ENCODE measurements at regions not wholly inside any gene's neighbourhood (a gene's known extent, or its start where the extent isn't known, plus 50 kb on each side); places are given as distances from the start of the nearest gene placed in this dataset.

DNA sequence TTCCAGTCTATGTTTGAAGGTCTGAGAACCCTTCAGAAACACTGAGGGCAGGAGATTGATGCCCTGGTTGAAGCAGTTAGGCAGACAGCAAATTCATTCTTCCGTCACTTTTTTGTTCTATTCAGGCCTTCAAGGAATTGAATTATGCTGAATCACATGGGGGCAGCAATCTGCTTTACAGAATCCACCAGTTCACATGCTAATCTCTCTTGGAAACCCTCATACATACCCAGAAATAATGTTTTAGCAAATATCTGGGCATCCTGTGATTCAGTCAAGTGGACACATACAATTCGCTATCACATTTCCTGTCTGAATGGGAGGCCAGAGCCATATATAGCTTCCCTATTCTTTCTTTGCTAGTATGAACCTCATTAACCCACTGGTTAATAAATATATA is 301.4 kb upstream of the CNTNAP5 start:
- TF ChIP-seq, protein P1, sequence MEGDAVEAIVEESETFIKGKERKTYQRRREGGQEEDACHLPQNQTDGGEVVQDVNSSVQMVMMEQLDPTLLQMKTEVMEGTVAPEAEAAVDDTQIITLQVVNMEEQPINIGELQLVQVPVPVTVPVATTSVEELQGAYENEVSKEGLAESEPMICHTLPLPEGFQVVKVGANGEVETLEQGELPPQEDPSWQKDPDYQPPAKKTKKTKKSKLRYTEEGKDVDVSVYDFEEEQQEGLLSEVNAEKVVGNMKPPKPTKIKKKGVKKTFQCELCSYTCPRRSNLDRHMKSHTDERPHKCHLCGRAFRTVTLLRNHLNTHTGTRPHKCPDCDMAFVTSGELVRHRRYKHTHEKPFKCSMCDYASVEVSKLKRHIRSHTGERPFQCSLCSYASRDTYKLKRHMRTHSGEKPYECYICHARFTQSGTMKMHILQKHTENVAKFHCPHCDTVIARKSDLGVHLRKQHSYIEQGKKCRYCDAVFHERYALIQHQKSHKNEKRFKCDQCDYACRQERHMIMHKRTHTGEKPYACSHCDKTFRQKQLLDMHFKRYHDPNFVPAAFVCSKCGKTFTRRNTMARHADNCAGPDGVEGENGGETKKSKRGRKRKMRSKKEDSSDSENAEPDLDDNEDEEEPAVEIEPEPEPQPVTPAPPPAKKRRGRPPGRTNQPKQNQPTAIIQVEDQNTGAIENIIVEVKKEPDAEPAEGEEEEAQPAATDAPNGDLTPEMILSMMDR (IDR thresholded peaks at IDR 0.05): no peak
- TF ChIP-seq POLR2A (IDR thresholded peaks at IDR 0.05): no peak
- TF ChIP-seq EP300 (IDR thresholded peaks at IDR 0.05): no peak
- Histone ChIP-seq H3K27ac (no peak overlapping the region), H3K27me3 (no peaks in the 10 kb centered on the region), H3K4me3 (no peak overlapping the region), H3K36me3 (no peaks in the 10 kb centered on the region), H3K9me3 (no peaks in the 10 kb centered on the region), H3K4me1 (ENCODE audit: insufficient read depth) (no peaks in the 10 kb centered on the region)
- intact Hi-C loops (cut with DNase I): no loop called here
- DNase-seq: no peak
- WGBS, 3 donors: 76 to 89% (median 85%) methylated on average over 2 of the region's 2 CpGs

DNA sequence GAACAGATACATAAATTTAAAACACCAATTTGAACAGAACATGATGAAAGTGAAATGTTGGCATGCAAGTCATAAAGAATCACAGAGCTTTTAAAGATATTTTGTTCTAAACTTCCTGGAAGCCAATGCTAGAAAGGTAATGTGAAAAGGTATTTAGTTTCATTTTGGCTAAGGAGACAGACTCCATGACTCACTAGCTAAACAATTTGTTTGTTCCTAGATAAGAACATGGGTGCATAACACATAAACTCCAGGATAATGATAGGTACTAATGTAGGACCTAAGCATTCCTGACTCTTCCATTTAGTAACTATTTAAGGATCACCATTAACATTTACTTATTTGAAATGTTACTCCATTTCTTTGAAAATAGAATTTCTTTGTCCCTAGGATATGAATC is 292.5 kb upstream of the CNTNAP5 start:
- intact Hi-C loops (cut with DNase I): no loop called here
- H3K27me3 ChIP-seq: no peaks in the 10 kb centered on the region
- TF ChIP-seq POLR2A (IDR thresholded peaks at IDR 0.05): no peak
- TF ChIP-seq, protein P1 (IDR thresholded peaks at IDR 0.05): no peak
- no peak for TF ChIP-seq EP300 (IDR thresholded peaks at IDR 0.05)
- no peak overlapping the region for H3K27ac ChIP-seq
- no peaks in the 10 kb centered on the region for H3K4me1 ChIP-seq (ENCODE audit: insufficient read depth)
- no peaks in the 10 kb centered on the region for H3K36me3 ChIP-seq
- no peak overlapping the region for H3K4me3 ChIP-seq
- DNase-seq: no peak
- H3K9me3 ChIP-seq: no peaks in the 10 kb centered on the region

DNA sequence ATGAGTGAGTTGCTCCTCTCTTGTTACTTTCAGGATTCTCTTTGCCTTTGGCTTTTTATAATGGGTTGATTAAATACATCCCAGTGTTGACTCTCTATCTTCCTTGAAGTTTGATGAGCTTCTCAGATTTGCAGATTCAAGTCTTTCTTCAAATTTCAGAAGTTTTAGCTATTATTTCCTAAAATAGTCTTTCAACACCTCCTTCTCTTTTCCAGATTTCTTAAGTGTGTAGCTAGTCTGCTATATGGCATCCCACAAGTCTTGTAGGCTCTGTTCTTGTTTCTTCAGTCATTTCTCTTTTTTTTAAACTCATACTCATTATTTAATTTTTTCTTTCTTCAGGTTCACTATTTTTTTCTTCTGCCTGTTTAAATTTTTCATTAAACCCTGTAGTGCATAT is 287.7 kb upstream of the CNTNAP5 start:
- no peaks in the 10 kb centered on the region for H3K27me3 ChIP-seq
- TF ChIP-seq, protein P1 (IDR thresholded peaks at IDR 0.05): no peak
- TF ChIP-seq EP300 (IDR thresholded peaks at IDR 0.05): no peak
- no peak for TF ChIP-seq POLR2A (IDR thresholded peaks at IDR 0.05)
- no peaks in the 10 kb centered on the region for H3K36me3 ChIP-seq
- H3K4me3 ChIP-seq: no peak overlapping the region
- intact Hi-C loops (cut with DNase I): no loop called here
- no peak overlapping the region for H3K27ac ChIP-seq
- no peaks in the 10 kb centered on the region for H3K4me1 ChIP-seq (ENCODE audit: insufficient read depth)
- no peaks in the 10 kb centered on the region for H3K9me3 ChIP-seq
- DNase-seq: no peak

DNA sequence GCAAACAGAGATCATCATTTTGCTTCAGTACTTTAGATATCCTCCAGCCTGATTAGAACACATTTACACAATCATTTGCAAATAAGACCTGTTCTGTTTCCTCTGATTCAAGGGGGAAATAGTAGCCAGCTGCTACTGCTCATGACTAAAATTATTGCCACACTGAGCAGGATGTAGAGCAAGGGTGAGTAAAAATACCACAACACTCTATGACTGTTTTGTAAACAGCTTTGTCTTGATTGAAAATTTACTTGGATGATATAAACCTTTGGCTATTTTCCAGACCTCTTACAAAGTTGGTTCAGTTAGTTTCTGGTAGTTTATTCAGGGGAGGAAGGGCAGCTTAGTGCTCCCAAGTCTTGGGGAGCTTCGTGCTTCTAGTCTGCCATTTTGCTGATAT is 286.4 kb upstream of the CNTNAP5 start:
- intact Hi-C loops (cut with DNase I): no loop called here
- H3K9me3 ChIP-seq: no peaks in the 10 kb centered on the region
- no peaks in the 10 kb centered on the region for H3K27me3 ChIP-seq
- 0 to 6% (median 0%) methylated on average over 1 of the region's 1 CpG for WGBS, 3 donors
- no peaks in the 10 kb centered on the region for H3K36me3 ChIP-seq
- no peak overlapping the region for H3K4me3 ChIP-seq
- no peaks in the 10 kb centered on the region for H3K4me1 ChIP-seq (ENCODE audit: insufficient read depth)
- TF ChIP-seq POLR2A (IDR thresholded peaks at IDR 0.05) (no peak), EP300 (IDR thresholded peaks at IDR 0.05) (no peak)
- TF ChIP-seq, protein P1 (IDR thresholded peaks at IDR 0.05): no peak
- no peak overlapping the region for H3K27ac ChIP-seq
- DNase-seq: no peak

DNA sequence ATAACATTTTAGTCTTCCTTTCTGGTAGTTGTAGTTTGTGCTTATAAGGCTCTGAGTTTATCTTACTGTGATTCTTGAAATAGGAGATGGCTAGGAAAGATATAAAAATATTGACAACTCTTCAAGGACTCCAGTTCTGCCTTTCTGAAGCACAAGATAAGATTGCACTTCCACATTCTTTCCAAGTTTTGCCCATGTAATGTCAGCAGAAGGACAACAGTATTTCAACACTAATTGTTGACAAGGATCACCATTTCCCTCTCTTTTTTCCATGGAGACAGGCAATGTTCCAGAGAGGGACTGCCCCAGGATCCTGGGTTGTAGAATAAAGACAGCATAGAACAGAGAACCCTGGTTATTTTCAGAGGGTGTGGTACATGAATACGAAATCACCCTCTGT is 279.1 kb upstream of the CNTNAP5 start:
- no peak overlapping the region for H3K4me3 ChIP-seq
- no peak overlapping the region for H3K27ac ChIP-seq
- no peak for DNase-seq
- intact Hi-C loops (cut with DNase I): no loop called here
- H3K27me3 ChIP-seq: no peaks in the 10 kb centered on the region
- no peaks in the 10 kb centered on the region for H3K36me3 ChIP-seq
- H3K9me3 ChIP-seq: no peaks in the 10 kb centered on the region
- TF ChIP-seq EP300 (IDR thresholded peaks at IDR 0.05): no peak
- no peak for TF ChIP-seq POLR2A (IDR thresholded peaks at IDR 0.05)
- TF ChIP-seq, protein P1 (IDR thresholded peaks at IDR 0.05): no peak
- 61 to 78% (median 78%) methylated on average over 1 of the region's 1 CpG for WGBS, 3 donors
- no peaks in the 10 kb centered on the region for H3K4me1 ChIP-seq (ENCODE audit: insufficient read depth)

Data from ovary (tissue), 7 donors.